Left ventricle myocardium inferior (tissue), 1 donor: ENCODE measurements at regions not wholly inside any gene's neighbourhood (a gene's known extent, or its start where the extent isn't known, plus 50 kb on each side); places are given as distances from the start of the nearest gene placed in this dataset.

Experiments
- DNase-seq: peaks from one replicate; pipeline ENCODE4 v3.0.0-alpha.2; 2020
- H3K27ac ChIP-seq: fragments of 200-600 bp; replicated peaks from 2 replicates; pipeline ENCODE4 v1.8.0; 2021
- H3K27me3 ChIP-seq: fragments of 200-600 bp; 2 replicates; pipeline ENCODE4 v1.8.0; 2021; ENCODE audit warnings: low read depth
- H3K36me3 ChIP-seq: fragments of 200-600 bp; 2 replicates; pipeline ENCODE4 v1.8.0; 2021
- H3K4me1 ChIP-seq: fragments of 200-600 bp; 2 replicates; pipeline ENCODE4 v1.8.0; 2021
- H3K4me3 ChIP-seq: fragments of 200-600 bp; 2 replicates; pipeline ENCODE4 v1.8.0; 2021; ENCODE audit warnings: mild to moderate bottlenecking, moderate library complexity
- H3K9me3 ChIP-seq: fragments of 200-600 bp; replicated peaks from 2 replicates; pipeline ENCODE4 v1.8.0; 2021
- CTCF ChIP-seq: fragments of 200-600 bp; IDR thresholded peaks from 2 replicates; pipeline ENCODE4 v1.8.0; 2021; ENCODE audit warnings: antibody characterized with exemption, mild to moderate bottlenecking, borderline replicate concordance
- intact Hi-C: fragments of 100-400 bp; cut with micrococcal nuclease; formaldehyde crosslinking; loops from one replicate; pipeline ENCODE4 v1.11.0; 2022
- donor health status: DM: no; HTN: yes; CAD: no; lungs with severe emphysema.

- Histone ChIP-seq H3K27me3 (no peaks in the 10 kb centered on the region), H3K36me3 (no peaks in the 10 kb centered on the region), H3K27ac (no peak overlapping the region), H3K9me3 (no peaks in the 10 kb centered on the region), H3K4me1 (no peaks in the 10 kb centered on the region), H3K4me3 (no peak overlapping the region)
- intact Hi-C loops = no loop called here
- no peak for DNase-seq
- TF ChIP-seq CTCF = no peak
Observed at GRCh38 chr13:62129000-62129551, 713.4 kb upstream of the PCDH20 start.

GRCh38 chr13:62126400-62126799 is 710.8 kb upstream of the PCDH20 start:
- H3K27me3 ChIP-seq = no peaks in the 10 kb centered on the region
- no peak for TF ChIP-seq CTCF
- H3K4me3 ChIP-seq = no peak overlapping the region
- H3K36me3 ChIP-seq = no peaks in the 10 kb centered on the region
- intact Hi-C loops = no loop called here
- no peaks in the 10 kb centered on the region for H3K9me3 ChIP-seq
- no peak for DNase-seq
- no peaks in the 10 kb centered on the region for H3K4me1 ChIP-seq
- no peak overlapping the region for H3K27ac ChIP-seq

GRCh38 chr13:62125451-62125850 is 709.8 kb upstream of the PCDH20 start:
- TF ChIP-seq CTCF = no peak
- Histone ChIP-seq H3K4me1 (no peaks in the 10 kb centered on the region), H3K27ac (no peak overlapping the region), H3K27me3 (no peaks in the 10 kb centered on the region), H3K36me3 (no peaks in the 10 kb centered on the region), H3K9me3 (no peaks in the 10 kb centered on the region), H3K4me3 (no peak overlapping the region)
- no peak for DNase-seq
- intact Hi-C loops = no loop called here

- Histone ChIP-seq H3K27me3 (no peaks in the 10 kb centered on the region), H3K36me3 (no peaks in the 10 kb centered on the region), H3K27ac (no peak overlapping the region), H3K4me3 (no peak overlapping the region), H3K4me1 (no peaks in the 10 kb centered on the region), H3K9me3 (no peaks in the 10 kb centered on the region)
- DNase-seq = no peak
- intact Hi-C loops = no loop called here
- TF ChIP-seq CTCF = no peak
Observed at GRCh38 chr13:62123409-62123808, 707.8 kb upstream of the PCDH20 start.

GRCh38 chr13:62122434-62122833 is 706.8 kb upstream of the PCDH20 start:
- intact Hi-C loops = no loop called here

More at GRCh38 chr13:62122434-62122833, 706.8 kb upstream of the PCDH20 start:
- TF ChIP-seq CTCF = no peak
- DNase-seq = no peak
- no peaks in the 10 kb centered on the region for H3K36me3 ChIP-seq
- H3K9me3 ChIP-seq = no peaks in the 10 kb centered on the region
- no peaks in the 10 kb centered on the region for H3K27me3 ChIP-seq
- H3K27ac ChIP-seq = no peak overlapping the region
- H3K4me1 ChIP-seq = no peaks in the 10 kb centered on the region
- H3K4me3 ChIP-seq = no peak overlapping the region
